ENCODE measurements at regions not wholly inside any gene's neighbourhood (a gene's known extent, or its start where the extent isn't known, plus 50 kb on each side); places are given as distances from the start of the nearest gene placed in this dataset.
"Not testable (repeated sequence)": the region's sequence is repeated elsewhere in the genome, so short reads cannot be mapped to it uniquely, and the experiment has no call there.

- not testable (repeated sequence) for H3K4me3 ChIP-seq (ENCODE audit: low read depth, low read length)
- peak; percentile 71 for DNase-seq (ENCODE audit: low read depth)
Observed at GRCh38 chr2:87452861-87453260, 295.0 kb upstream of the PLGLB2 start.

DNA sequence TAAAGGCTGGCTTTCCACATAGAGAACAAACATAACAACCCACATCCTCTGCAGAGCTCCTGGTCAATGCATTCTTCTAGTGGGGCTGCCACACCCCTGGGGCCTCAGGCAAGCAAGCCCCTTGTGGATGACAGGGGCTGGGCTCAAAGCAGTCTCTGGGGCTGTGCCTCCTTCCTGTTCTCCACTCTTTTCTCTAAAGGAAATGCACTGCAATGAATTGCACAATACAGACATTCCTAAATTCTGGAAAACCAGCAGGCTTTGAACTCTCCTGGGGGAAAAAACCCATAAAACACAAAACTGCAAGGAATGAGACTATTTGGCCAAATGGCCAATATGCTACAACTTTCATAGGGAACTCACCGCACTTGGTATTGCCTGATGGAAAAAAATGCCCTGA, 293.9 kb upstream of the PLGLB2 start:
- H3K4me3 ChIP-seq (ENCODE audit: low read depth, low read length): not testable (repeated sequence)
- peak; percentile 11 for DNase-seq (ENCODE audit: low read depth)

GRCh38 chr2:87454421-87454820, 293.5 kb upstream of the PLGLB2 start:
- DNase-seq (ENCODE audit: low read depth): peak; percentile 59
- H3K4me3 ChIP-seq (ENCODE audit: low read depth, low read length): not testable (repeated sequence)

GRCh38 chr2:87455209-87455853, 292.6 kb upstream of the PLGLB2 start:
- DNase-seq (ENCODE audit: low read depth): not testable (repeated sequence)
- H3K4me3 ChIP-seq (ENCODE audit: low read depth, low read length): peak overlapping the region; percentile 56

- H3K4me3 ChIP-seq (ENCODE audit: low read depth, low read length): peak overlapping the region; percentile 56
- not testable (repeated sequence) for DNase-seq (ENCODE audit: low read depth)
Observed at GRCh38 chr2:87455854-87456249, 292.0 kb upstream of the PLGLB2 start.

DNA sequence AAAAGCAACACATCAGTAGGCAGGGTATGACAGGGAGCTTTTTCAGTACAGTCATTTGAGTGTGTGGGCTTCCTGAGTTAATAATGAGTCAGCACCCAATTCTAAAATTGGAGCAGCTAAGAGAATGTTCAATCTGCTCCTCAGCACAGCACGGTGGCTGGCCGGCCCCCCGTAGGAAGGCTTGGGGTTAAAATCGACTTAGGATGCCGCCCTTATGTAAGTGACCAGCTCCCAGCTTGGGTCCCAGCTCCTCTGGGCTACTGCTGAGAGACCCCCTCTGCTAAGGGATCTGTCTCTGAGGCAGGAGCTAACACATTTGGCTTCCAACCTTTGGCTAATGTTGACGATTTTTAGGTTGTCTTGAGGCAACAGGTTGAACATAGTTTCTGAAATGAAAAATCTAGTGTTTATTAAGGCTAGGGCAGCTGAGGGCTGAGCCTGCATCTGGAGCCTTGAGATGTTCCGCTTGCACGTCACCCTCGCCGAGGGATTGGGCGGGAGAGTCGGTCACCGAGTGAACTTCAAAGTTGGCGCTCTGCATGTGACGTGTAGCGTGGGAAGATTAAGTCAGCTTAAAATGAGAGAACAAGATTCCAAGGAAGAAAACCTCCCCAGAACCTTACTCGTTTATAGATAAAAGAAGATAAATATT, 291.3 kb upstream of the PLGLB2 start:
- peak overlapping the region; percentile 54 for H3K4me3 ChIP-seq (ENCODE audit: low read depth, low read length)
- peak; percentile 27 for DNase-seq (ENCODE audit: low read depth)

- not testable (repeated sequence) for DNase-seq (ENCODE audit: low read depth)
- peak overlapping the region; percentile 28 for H3K4me3 ChIP-seq (ENCODE audit: low read depth, low read length)
Observed at GRCh38 chr2:87457129-87457499, 290.8 kb upstream of the PLGLB2 start.

- not testable (repeated sequence) for H3K4me3 ChIP-seq (ENCODE audit: low read depth, low read length); DNase-seq (ENCODE audit: low read depth)
Observed at GRCh38 chr2:87458938-87459337, 288.9 kb upstream of the PLGLB2 start.

- DNase-seq (ENCODE audit: low read depth); H3K4me3 ChIP-seq (ENCODE audit: low read depth, low read length): not testable (repeated sequence)
Observed at GRCh38 chr2:87460104-87460503, 287.8 kb upstream of the PLGLB2 start.

DNA sequence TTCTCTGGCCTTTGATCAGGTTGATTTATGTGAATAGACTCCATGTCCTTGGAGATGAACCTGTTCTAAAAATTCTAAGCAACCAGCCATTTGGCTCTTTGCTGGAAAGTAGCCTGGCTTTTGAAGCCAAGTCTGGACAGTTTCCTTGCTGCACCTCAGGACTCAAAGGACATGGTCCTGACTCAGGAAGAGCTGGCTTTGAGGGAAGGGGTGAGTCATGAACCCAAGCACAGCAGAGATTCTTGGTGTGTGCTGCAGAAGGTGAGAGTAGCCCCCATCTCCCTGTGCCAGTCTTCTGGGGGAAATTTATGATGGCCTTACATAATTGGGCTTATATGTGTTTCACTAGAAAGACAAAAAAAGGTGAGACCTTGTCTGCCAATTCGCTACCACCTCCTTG, 287.2 kb upstream of the PLGLB2 start:
- H3K4me3 ChIP-seq (ENCODE audit: low read depth, low read length); DNase-seq (ENCODE audit: low read depth): not testable (repeated sequence)

DNA sequence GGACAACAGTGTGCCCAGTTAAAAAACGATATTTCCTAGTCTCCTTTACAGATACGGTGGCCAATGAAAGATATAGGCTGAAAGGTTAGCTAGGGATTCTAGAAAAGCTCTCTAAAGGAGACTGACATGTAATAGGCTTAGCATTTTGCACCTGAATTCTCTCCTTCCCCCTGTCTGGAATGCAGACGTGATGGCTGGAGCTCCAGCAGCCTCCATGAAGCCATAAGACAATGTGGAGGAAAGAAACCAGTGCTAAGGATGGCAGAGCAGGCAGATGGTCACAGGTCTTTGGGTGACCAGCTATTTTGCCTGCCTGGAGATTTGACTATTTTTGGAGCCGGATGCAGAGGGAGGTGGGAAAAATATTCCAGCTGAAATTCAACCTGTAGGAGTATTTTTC, 286.2 kb upstream of the PLGLB2 start:
- H3K4me3 ChIP-seq (ENCODE audit: low read depth, low read length): not testable (repeated sequence)

DNA sequence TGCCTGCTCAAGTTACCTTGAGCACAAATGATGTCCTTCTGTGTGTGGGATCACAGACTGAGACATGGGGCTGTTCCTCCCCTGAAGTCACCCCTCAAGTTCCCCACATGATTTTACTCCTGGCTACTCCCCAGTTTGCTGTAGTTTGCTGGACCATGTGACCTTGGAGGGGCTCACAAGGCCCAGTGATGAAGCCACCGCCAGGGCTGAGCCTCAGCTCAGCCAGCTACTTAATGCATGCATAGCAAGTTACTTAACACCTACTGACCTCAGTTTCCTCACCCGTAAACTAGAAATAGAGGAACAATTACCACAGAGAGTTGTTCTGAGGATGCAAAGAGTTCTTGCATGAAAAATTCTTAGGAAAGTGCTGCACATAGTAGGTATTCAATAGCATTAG, 283.7 kb upstream of the PLGLB2 start:
- DNase-seq (ENCODE audit: low read depth): peak; percentile 25
- not testable (repeated sequence) for H3K4me3 ChIP-seq (ENCODE audit: low read depth, low read length)

More for the DNA sequence above, 286.2 kb upstream of the PLGLB2 start:
- not testable (repeated sequence) for DNase-seq (ENCODE audit: low read depth)

DNA sequence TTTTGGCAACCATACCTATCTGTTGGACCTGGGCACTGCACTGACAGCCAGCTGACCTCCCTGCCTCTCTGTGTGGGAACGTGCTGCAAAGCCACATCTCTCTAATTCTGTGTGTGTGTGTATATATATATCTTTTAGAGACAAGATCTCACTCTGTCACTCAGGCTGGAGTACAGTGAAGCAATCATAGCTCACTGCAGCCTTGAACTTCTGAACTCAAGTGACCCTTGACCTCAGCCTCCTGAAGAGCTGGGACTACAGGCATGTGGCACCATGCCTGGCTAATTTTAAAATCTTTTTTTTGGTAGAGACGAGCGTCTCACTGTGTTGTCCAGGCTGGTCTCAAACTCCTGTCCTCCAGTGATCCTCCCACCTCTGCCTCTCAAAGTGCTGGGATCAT, 282.2 kb upstream of the PLGLB2 start:
- not testable (repeated sequence) for DNase-seq (ENCODE audit: low read depth); H3K4me3 ChIP-seq (ENCODE audit: low read depth, low read length)

- DNase-seq (ENCODE audit: low read depth); H3K4me3 ChIP-seq (ENCODE audit: low read depth, low read length): not testable (repeated sequence)
Observed at GRCh38 chr2:87466591-87467120, 281.2 kb upstream of the PLGLB2 start.

- DNase-seq (ENCODE audit: low read depth): not testable (repeated sequence)
Observed at GRCh38 chr2:87468429-87468981, 279.4 kb upstream of the PLGLB2 start.

More at GRCh38 chr2:87468429-87468981, 279.4 kb upstream of the PLGLB2 start:
- H3K4me3 ChIP-seq (ENCODE audit: low read depth, low read length): not testable (repeated sequence)
